ENCODE measurements at regions not wholly inside any gene's neighbourhood (a gene's known extent, or its start where the extent isn't known, plus 50 kb on each side); places are given as distances from the start of the nearest gene placed in this dataset.

- no peaks in the 10 kb centered on the region for H3K9me3 ChIP-seq (ENCODE audit: control insufficient read depth, insufficient read depth, low read length)
- H3K27ac Mint-ChIP-seq = no peak overlapping the region
- no peak for ATAC-seq
- 89% methylated on average over 3 of the region's 3 CpGs for WGBS (ENCODE audit: insufficient coverage)
- no peak overlapping the region for H3K4me3 Mint-ChIP-seq
- no peak overlapping the region for H3K27ac ChIP-seq (ENCODE audit: low read length)
- H3K27me3 Mint-ChIP-seq (ENCODE audit: low read depth in 2 of 2) = peaks cover 15 to 25% of the 10 kb centered on the region in 2 donors
- no peak for TF ChIP-seq CTCF (IDR thresholded peaks at IDR 0.05)
- no peak for DNase-seq
- no peak overlapping the region for H3K4me3 ChIP-seq (ENCODE audit: low read length)
- no peaks in the 10 kb centered on the region for H3K27me3 ChIP-seq (ENCODE audit: control insufficient read depth, insufficient read depth, low read length)
- intact Hi-C loops (cut with micrococcal nuclease) = no loop called here
- peaks cover 3% of the 10 kb centered on the region for H3K4me1 ChIP-seq (ENCODE audit: control insufficient read depth, insufficient read depth, low read length)
- no peaks in the 10 kb centered on the region for H3K9me3 Mint-ChIP-seq
- H3K4me1 Mint-ChIP-seq = peaks cover 0 to 13% of the 10 kb centered on the region in 2 donors
- no peaks in the 10 kb centered on the region for H3K36me3 Mint-ChIP-seq
- H3K36me3 ChIP-seq (ENCODE audit: control insufficient read depth, insufficient read depth, low read length) = no peaks in the 10 kb centered on the region
Measured at GRCh38 chr15:69696946-69697345, 244.3 kb downstream of the RPLP1 start.

DNA sequence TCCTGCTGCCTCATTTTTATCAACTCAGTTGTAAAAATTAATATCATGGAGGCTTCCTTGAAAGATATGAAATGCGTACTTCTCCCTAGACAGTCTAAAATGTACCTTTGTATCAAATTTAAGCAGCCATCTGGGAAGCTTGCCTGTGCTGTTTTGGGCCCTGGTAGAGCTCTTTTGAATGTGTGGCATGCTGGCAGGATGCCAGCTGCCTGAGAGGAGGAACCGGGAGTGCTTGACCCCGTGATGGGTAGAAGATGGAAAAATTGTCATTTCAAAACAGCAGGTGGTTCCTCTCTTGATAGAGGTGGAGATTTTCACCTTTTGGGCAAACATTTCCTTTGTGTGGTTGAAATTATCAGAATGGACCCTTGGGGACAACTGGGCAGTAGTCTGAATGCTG is 245.3 kb downstream of the RPLP1 start:
- no peak overlapping the region for H3K27ac Mint-ChIP-seq
- WGBS (ENCODE audit: insufficient coverage) = 56% methylated on average over 3 of the region's 3 CpGs
- H3K9me3 Mint-ChIP-seq = no peaks in the 10 kb centered on the region
- ATAC-seq (no peak), DNase-seq (no peak)
- intact Hi-C loops (cut with micrococcal nuclease) = no loop called here
- H3K4me3 ChIP-seq (ENCODE audit: low read length) = no peak overlapping the region
- peaks cover 13 to 15% of the 10 kb centered on the region in 2 donors for H3K27me3 Mint-ChIP-seq (ENCODE audit: low read depth in 2 of 2)
- H3K27ac ChIP-seq (ENCODE audit: low read length) = no peak overlapping the region
- no peak overlapping the region for H3K4me3 Mint-ChIP-seq
- no peaks in the 10 kb centered on the region for H3K27me3 ChIP-seq (ENCODE audit: control insufficient read depth, insufficient read depth, low read length)
- H3K4me1 Mint-ChIP-seq = peaks cover 0 to 11% of the 10 kb centered on the region in 2 donors
- H3K4me1 ChIP-seq (ENCODE audit: control insufficient read depth, insufficient read depth, low read length) = peaks cover 3% of the 10 kb centered on the region
- no peaks in the 10 kb centered on the region for H3K36me3 ChIP-seq (ENCODE audit: control insufficient read depth, insufficient read depth, low read length)
- no peaks in the 10 kb centered on the region for H3K36me3 Mint-ChIP-seq
- H3K9me3 ChIP-seq (ENCODE audit: control insufficient read depth, insufficient read depth, low read length) = no peaks in the 10 kb centered on the region
- no peak for TF ChIP-seq CTCF (IDR thresholded peaks at IDR 0.05)

- intact Hi-C loops (cut with micrococcal nuclease) = no loop called here
- Mint-ChIP-seq H3K27ac (no peak overlapping the region), H3K4me1 (peaks cover 0 to 9% of the 10 kb centered on the region in 2 donors), H3K36me3 (no peaks in the 10 kb centered on the region), H3K4me3 (no peak overlapping the region), H3K27me3 (ENCODE audit: low read depth in 2 of 2) (peaks cover 6 to 8% of the 10 kb centered on the region in 2 donors), H3K9me3 (no peaks in the 10 kb centered on the region)
- Histone ChIP-seq H3K4me1 (ENCODE audit: control insufficient read depth, insufficient read depth, low read length) (peaks cover 3% of the 10 kb centered on the region), H3K4me3 (ENCODE audit: low read length) (no peak overlapping the region), H3K27me3 (ENCODE audit: control insufficient read depth, insufficient read depth, low read length) (no peaks in the 10 kb centered on the region), H3K27ac (ENCODE audit: low read length) (no peak overlapping the region), H3K9me3 (ENCODE audit: control insufficient read depth, insufficient read depth, low read length) (no peaks in the 10 kb centered on the region), H3K36me3 (ENCODE audit: control insufficient read depth, insufficient read depth, low read length) (no peaks in the 10 kb centered on the region)
- ATAC-seq (no peak), DNase-seq (no peak)
- TF ChIP-seq CTCF (IDR thresholded peaks at IDR 0.05) = no peak
- 92% methylated on average over 1 of the region's 1 CpG for WGBS (ENCODE audit: insufficient coverage)
Measured at GRCh38 chr15:69699096-69699495, 246.5 kb downstream of the RPLP1 start.

DNA sequence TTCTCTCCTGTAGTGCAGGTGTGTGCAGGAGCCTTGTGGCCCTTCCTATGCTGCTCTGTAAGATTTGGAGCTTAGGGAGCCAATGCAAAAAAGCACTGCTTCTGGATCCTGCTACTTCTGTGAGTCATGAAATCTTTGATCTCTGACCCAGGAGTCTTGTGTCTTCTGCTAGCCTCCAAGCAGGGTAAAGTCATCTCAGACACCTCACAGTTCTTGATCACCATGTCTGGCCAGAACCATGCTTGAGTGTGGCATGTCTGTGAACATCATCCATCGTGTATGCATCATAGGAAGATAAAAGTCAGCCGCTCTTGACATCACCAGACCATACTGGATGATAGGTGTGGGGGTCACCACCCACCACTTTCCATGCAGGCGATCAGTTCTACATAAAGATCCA is 247.8 kb downstream of the RPLP1 start:
- Histone ChIP-seq H3K4me3 (ENCODE audit: low read length) (no peak overlapping the region), H3K36me3 (ENCODE audit: control insufficient read depth, insufficient read depth, low read length) (no peaks in the 10 kb centered on the region), H3K9me3 (ENCODE audit: control insufficient read depth, insufficient read depth, low read length) (no peaks in the 10 kb centered on the region), H3K4me1 (ENCODE audit: control insufficient read depth, insufficient read depth, low read length) (peaks cover 3% of the 10 kb centered on the region), H3K27me3 (ENCODE audit: control insufficient read depth, insufficient read depth, low read length) (no peaks in the 10 kb centered on the region), H3K27ac (ENCODE audit: low read length) (no peak overlapping the region)
- intact Hi-C loops (cut with micrococcal nuclease) = no loop called here
- H3K9me3 Mint-ChIP-seq = no peaks in the 10 kb centered on the region
- ATAC-seq (no peak), DNase-seq (no peak)
- H3K27ac Mint-ChIP-seq = no peak overlapping the region
- peaks cover 0 to 9% of the 10 kb centered on the region in 2 donors for H3K4me1 Mint-ChIP-seq
- WGBS (ENCODE audit: insufficient coverage) = 96% methylated on average over 3 of the region's 3 CpGs
- TF ChIP-seq CTCF (IDR thresholded peaks at IDR 0.05) = no peak
- peaks cover 8 to 14% of the 10 kb centered on the region in 2 donors for H3K27me3 Mint-ChIP-seq (ENCODE audit: low read depth in 2 of 2)
- H3K36me3 Mint-ChIP-seq = no peaks in the 10 kb centered on the region
- no peak overlapping the region for H3K4me3 Mint-ChIP-seq
